Esophagus muscularis mucosa (tissue), 3 donors: ENCODE measurements at regions not wholly inside any gene's neighbourhood (a gene's known extent, or its start where the extent isn't known, plus 50 kb on each side); places are given as distances from the start of the nearest gene placed in this dataset.

ENCODE experiments used
- POLR2A ChIP-seq: fragments of 450-650 bp; IDR thresholded peaks from one replicate; pipeline ENCODE4 v1.6.1; 2017; ENCODE audit warnings: antibody characterized with exemption, moderate library complexity, mild to moderate bottlenecking, low read depth
- POLR2AphosphoS5 ChIP-seq, 2 donors: sonication (generic); formaldehyde crosslinking; IDR thresholded peaks; one replicate each; pipeline ENCODE4 v1.6.1; 2017; ENCODE audit warnings: antibody characterized with exemption in 2 of 2
- TF ChIP-seq, protein P1 (sequence below), 3 experiments: fragments of 200-600 bp in 2 of 3; fragments of 450-650 bp in 1 of 3; sonication (generic) in 2 of 3; IDR thresholded peaks; one replicate each; pipeline ENCODE4 v1.5.1; 2017 to 2019; ENCODE audit warnings: antibody characterized with exemption in 3 of 3, mild to moderate bottlenecking in 2 of 3, moderate library complexity in 1 of 3

DNA sequence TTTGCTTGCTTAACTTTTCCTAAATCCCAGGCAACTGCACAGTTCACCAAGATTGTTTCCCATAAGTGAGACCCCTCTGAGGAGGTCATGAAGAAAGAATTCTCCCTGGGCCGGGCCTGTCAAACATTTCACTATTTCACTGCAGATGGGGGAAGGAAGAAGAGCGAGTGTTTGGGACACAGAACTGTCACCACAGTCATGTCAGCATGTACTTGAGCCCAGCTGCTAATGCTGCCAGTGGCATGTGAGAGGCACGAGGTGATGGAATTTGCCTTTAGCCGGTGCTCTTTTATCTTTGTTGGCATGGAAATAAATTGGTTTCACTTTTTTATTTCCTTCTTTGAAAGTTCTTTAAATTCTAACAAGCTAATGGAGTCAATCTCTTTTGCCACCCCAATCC lies 277.9 kb upstream of the GADL1 start:
- TF ChIP-seq, protein P1, sequence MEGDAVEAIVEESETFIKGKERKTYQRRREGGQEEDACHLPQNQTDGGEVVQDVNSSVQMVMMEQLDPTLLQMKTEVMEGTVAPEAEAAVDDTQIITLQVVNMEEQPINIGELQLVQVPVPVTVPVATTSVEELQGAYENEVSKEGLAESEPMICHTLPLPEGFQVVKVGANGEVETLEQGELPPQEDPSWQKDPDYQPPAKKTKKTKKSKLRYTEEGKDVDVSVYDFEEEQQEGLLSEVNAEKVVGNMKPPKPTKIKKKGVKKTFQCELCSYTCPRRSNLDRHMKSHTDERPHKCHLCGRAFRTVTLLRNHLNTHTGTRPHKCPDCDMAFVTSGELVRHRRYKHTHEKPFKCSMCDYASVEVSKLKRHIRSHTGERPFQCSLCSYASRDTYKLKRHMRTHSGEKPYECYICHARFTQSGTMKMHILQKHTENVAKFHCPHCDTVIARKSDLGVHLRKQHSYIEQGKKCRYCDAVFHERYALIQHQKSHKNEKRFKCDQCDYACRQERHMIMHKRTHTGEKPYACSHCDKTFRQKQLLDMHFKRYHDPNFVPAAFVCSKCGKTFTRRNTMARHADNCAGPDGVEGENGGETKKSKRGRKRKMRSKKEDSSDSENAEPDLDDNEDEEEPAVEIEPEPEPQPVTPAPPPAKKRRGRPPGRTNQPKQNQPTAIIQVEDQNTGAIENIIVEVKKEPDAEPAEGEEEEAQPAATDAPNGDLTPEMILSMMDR (IDR thresholded peaks at IDR 0.05): no peak
- TF ChIP-seq POLR2AphosphoS5 (IDR thresholded peaks at IDR 0.05) (no peak), POLR2A (no peak)
